PC-9 (cell line): ENCODE measurements at regions not wholly inside any gene's neighbourhood (a gene's known extent, or its start where the extent isn't known, plus 50 kb on each side); places are given as distances from the start of the nearest gene placed in this dataset.

Experiments used
- BruUV-seq: library from RNA; stranded (reverse); fragments of 400-500 nt; replicated peaks from 2 replicates; lab custom pipeline; 2021; lab: Mats Ljungman, UMichigan
- CTCF ChIA-PET: fragments of 300-600 bp; sonication (Branson Sonifier 250); formaldehyde crosslinking; loops from one replicate; lab custom pipeline; 2022; ENCODE audit warnings: antibody characterized with exemption; lab: Charles Lee
- POLR2A ChIA-PET: fragments of 300-600 bp; sonication (Branson Sonifier 250); formaldehyde crosslinking; loops from one replicate; lab custom pipeline; 2022; ENCODE audit warnings: antibody characterized with exemption; ENCODE audit not compliant: unreplicated experiment; lab: Charles Lee
- DNase-seq, 2 experiments: peaks; one replicate each; pipeline versions ENCODE4 v3.0.0 to v3.0.0-alpha.2; 2015 to 2022; ENCODE audit warnings: mixed read lengths in 1 of 2
- H2AFZ ChIP-seq: fragments of 200-600 bp; sonication (generic); 2 replicates; pipeline ENCODE4 v1.8.1; 2017; ENCODE audit warnings: antibody characterized with exemption
- H3F3A ChIP-seq: fragments of 200-600 bp; sonication (generic); 2 replicates; pipeline ENCODE4 v1.8.1; 2017; ENCODE audit warnings: antibody characterized with exemption, mild to moderate bottlenecking, low read depth; ENCODE audit not compliant: insufficient read depth
- H3K27ac ChIP-seq: fragments of 200-600 bp; sonication (generic); 2 replicates; pipeline ENCODE4 v1.6.1; 2016; ENCODE audit warnings: mixed run types
- H3K27me3 ChIP-seq: fragments of 200-600 bp; sonication (generic); 2 replicates; pipeline ENCODE4 v1.6.1; 2016; ENCODE audit warnings: low read depth, mixed run types; ENCODE audit not compliant: insufficient read depth
- H3K36me3 ChIP-seq: fragments of 200-600 bp; sonication (generic); 2 replicates; pipeline ENCODE4 v1.6.1; 2016; ENCODE audit warnings: low read depth, mixed run types
- H3K4me1 ChIP-seq: fragments of 200-600 bp; sonication (generic); replicated peaks from 2 replicates; pipeline ENCODE4 v1.6.1; 2016; ENCODE audit warnings: mixed run types; ENCODE audit not compliant: insufficient read depth
- H3K4me2 ChIP-seq: fragments of 200-600 bp; sonication (generic); 2 replicates; pipeline ENCODE4 v1.6.1; 2017; ENCODE audit warnings: mixed run types
- H3K4me3 ChIP-seq: fragments of 200-600 bp; sonication (generic); 2 replicates; pipeline ENCODE4 v1.6.1; 2016; ENCODE audit warnings: mixed run types
- H3K79me2 ChIP-seq: fragments of 200-600 bp; sonication (generic); 2 replicates; pipeline ENCODE4 v1.6.1; 2017; ENCODE audit warnings: low read depth, mixed run types
- H3K9me2 ChIP-seq: fragments of 200-600 bp; sonication (generic); 2 replicates; pipeline ENCODE4 v1.8.1; 2017; ENCODE audit warnings: mild to moderate bottlenecking; ENCODE audit not compliant: insufficient read depth
- H3K9me3 ChIP-seq: fragments of 200-600 bp; sonication (generic); 2 replicates; pipeline ENCODE4 v1.8.1; 2016; ENCODE audit warnings: low read depth; ENCODE audit not compliant: insufficient read depth
- H4K20me1 ChIP-seq: fragments of 200-600 bp; sonication (generic); 2 replicates; pipeline ENCODE4 v1.8.1; 2017; ENCODE audit not compliant: insufficient read depth
- CTCF ChIP-seq: fragments of 200-600 bp; sonication (generic); conservative IDR thresholded peaks from 2 replicates; pipeline ENCODE4 v1.6.1; 2017; ENCODE audit warnings: mixed run types, antibody characterized with exemption, mild to moderate bottlenecking, moderate library complexity
- EZH2 ChIP-seq: fragments of 200-600 bp; sonication (generic); IDR thresholded peaks from 2 replicates; pipeline ENCODE4 v1.8.0; 2017; ENCODE audit warnings: antibody characterized with exemption, low read depth
- intact Hi-C: fragments of 100-400 bp; cut with micrococcal nuclease; formaldehyde crosslinking; loops from one replicate; pipeline ENCODE4 v1.10.0; 2022; ENCODE audit not compliant: unreplicated experiment

- DNase-seq = no peak
- Histone ChIP-seq H3K4me3 (no peak overlapping the region), H3F3A (no peaks in the 10 kb centered on the region), H3K79me2 (no peaks in the 10 kb centered on the region), H4K20me1 (no peaks in the 10 kb centered on the region), H3K9me2 (no peaks in the 10 kb centered on the region), H3K36me3 (no peaks in the 10 kb centered on the region), H2AFZ (no peak overlapping the region), H3K4me2 (no peak overlapping the region), H3K4me1 (no peaks in the 10 kb centered on the region), H3K27ac (no peak overlapping the region), H3K27me3 (peaks cover 11% of the 10 kb centered on the region; the same call in 1 of the 2 replicates), H3K9me3 (no peaks in the 10 kb centered on the region)
- TF ChIP-seq CTCF (no peak), EZH2 (no peak)
- POLR2A ChIA-PET = no interaction called here
- CTCF ChIA-PET = no interaction called here
- BruUV-seq = no TSS peak
- intact Hi-C loops = no loop called here
These were observed 527.5 kb downstream of the GALR1 start for GRCh38 chr18:77777163-77777562.

GRCh38 chr18:77784759-77785379 lies 535.2 kb downstream of the GALR1 start:
- BruUV-seq = no TSS peak
- CTCF ChIA-PET = no interaction called here
- H2AFZ ChIP-seq = no peak overlapping the region
- H4K20me1 ChIP-seq = no peaks in the 10 kb centered on the region
- no peak overlapping the region for H3K4me3 ChIP-seq
- no peaks in the 10 kb centered on the region for H3K79me2 ChIP-seq
- H3F3A ChIP-seq = no peaks in the 10 kb centered on the region
- H3K27me3 ChIP-seq = peaks cover 61% of the 10 kb centered on the region
- H3K9me3 ChIP-seq = no peaks in the 10 kb centered on the region
- no peak overlapping the region for H3K4me2 ChIP-seq
- DNase-seq = no peak
- H3K36me3 ChIP-seq = no peaks in the 10 kb centered on the region
- no peaks in the 10 kb centered on the region for H3K4me1 ChIP-seq
- no peak for TF ChIP-seq CTCF
- TF ChIP-seq EZH2 = no peak
- no peaks in the 10 kb centered on the region for H3K9me2 ChIP-seq
- intact Hi-C loops = no loop called here
- POLR2A ChIA-PET = no interaction called here
- H3K27ac ChIP-seq = no peak overlapping the region

GRCh38 chr18:77785415-77785975 lies 535.8 kb downstream of the GALR1 start:
- Histone ChIP-seq H3K9me2 (no peaks in the 10 kb centered on the region), H3K27me3 (peaks cover 64% of the 10 kb centered on the region), H3K4me1 (no peaks in the 10 kb centered on the region), H3K27ac (no peak overlapping the region), H3K79me2 (no peaks in the 10 kb centered on the region), H4K20me1 (no peaks in the 10 kb centered on the region), H3K4me3 (no peak overlapping the region), H3K4me2 (no peak overlapping the region), H3K9me3 (no peaks in the 10 kb centered on the region), H3F3A (no peaks in the 10 kb centered on the region), H2AFZ (no peak overlapping the region), H3K36me3 (no peaks in the 10 kb centered on the region)
- TF ChIP-seq CTCF (no peak), EZH2 (no peak)
- POLR2A ChIA-PET = no interaction called here
- intact Hi-C loops = no loop called here
- CTCF ChIA-PET = no interaction called here
- DNase-seq = no peak
- BruUV-seq = no TSS peak
